Neuronal stem cell (in vitro differentiated cells): ENCODE measurements at regions not wholly inside any gene's neighbourhood (a gene's known extent, or its start where the extent isn't known, plus 50 kb on each side); places are given as distances from the start of the nearest gene placed in this dataset.

ENCODE experiments used
- DNase-seq: peaks from one replicate; pipeline ENCODE4 v3.0.0-alpha.2; 2013; ENCODE audit warnings: low spot score
- H2AFZ ChIP-seq: one replicate; pipeline ENCODE4 v1.6.1; 2013; ENCODE audit warnings: mild to moderate bottlenecking, low read length, inconsistent platforms
- H2AK5ac ChIP-seq: 2 replicates; pipeline ENCODE4 v1.6.1; 2013; ENCODE audit warnings: low read depth, mild to moderate bottlenecking, inconsistent platforms, low read length, moderate library complexity, mixed read lengths
- H2BK120ac ChIP-seq: 2 replicates; pipeline ENCODE4 v1.6.1; 2013; ENCODE audit warnings: low read depth, mild to moderate bottlenecking, inconsistent platforms, low read length, moderate library complexity, mixed read lengths
- H2BK12ac ChIP-seq: one replicate; pipeline ENCODE4 v1.6.1; 2013; ENCODE audit warnings: low read length, inconsistent platforms
- H2BK15ac ChIP-seq: 2 replicates; pipeline ENCODE4 v1.6.1; 2013; ENCODE audit warnings: mild to moderate bottlenecking, low read length, inconsistent platforms, mixed read lengths
- H2BK5ac ChIP-seq: one replicate; pipeline ENCODE4 v1.6.1; 2013; ENCODE audit warnings: inconsistent platforms, mild to moderate bottlenecking, low read length, moderate library complexity
- H3K14ac ChIP-seq: one replicate; pipeline ENCODE4 v1.6.1; 2013; ENCODE audit warnings: low read length, inconsistent platforms
- H3K18ac ChIP-seq: 2 replicates; pipeline ENCODE4 v1.6.1; 2013; ENCODE audit warnings: low read length, inconsistent platforms
- H3K23ac ChIP-seq: 2 replicates; pipeline ENCODE4 v1.6.1; 2013; ENCODE audit warnings: low read depth, mild to moderate bottlenecking, mixed read lengths, low read length, inconsistent platforms; ENCODE audit not compliant: poor library complexity
- H3K27ac ChIP-seq: replicated peaks from 3 replicates; pipeline ENCODE4 v1.5.1; 2013; ENCODE audit warnings: low read length, inconsistent platforms
- H3K27me3 ChIP-seq, 3 experiments: 2 replicates each; pipeline ENCODE4 v1.6.1; 2013; ENCODE audit warnings: low read length in 3 of 3, mild to moderate bottlenecking in 2 of 3, inconsistent platforms in 1 of 3, low read depth in 1 of 3, mixed read lengths in 1 of 3, moderate library complexity in 1 of 3; ENCODE audit not compliant: control insufficient read depth in 3 of 3, insufficient read depth in 3 of 3
- H3K36me3 ChIP-seq, 2 donors: replicated peaks in 1 of 2; 2 replicates each; pipeline ENCODE4 v1.6.1; 2013; ENCODE audit warnings: low read length in 2 of 2; ENCODE audit not compliant: control insufficient read depth in 2 of 2, insufficient read depth in 2 of 2
- H3K4ac ChIP-seq: 2 replicates; pipeline ENCODE4 v1.6.1; 2013; ENCODE audit warnings: inconsistent platforms, mild to moderate bottlenecking, low read length, moderate library complexity
- H3K4me1 ChIP-seq, 2 donors: 1 replicate in 1 of 2; 2 replicates in 1 of 2; pipeline ENCODE4 v1.6.1; 2013; ENCODE audit warnings: low read length in 2 of 2, low read depth in 1 of 2; ENCODE audit not compliant: control insufficient read depth in 2 of 2, insufficient read depth in 1 of 2
- H3K4me2 ChIP-seq: one replicate; pipeline ENCODE4 v1.6.1; 2013; ENCODE audit warnings: mild to moderate bottlenecking, low read length, inconsistent platforms; ENCODE audit not compliant: insufficient read depth, poor library complexity, severe bottlenecking
- H3K4me3 ChIP-seq, 2 donors: 2 replicates each; pipeline ENCODE4 v1.5.1; 2013; ENCODE audit warnings: low read length in 2 of 2, mild to moderate bottlenecking in 2 of 2, inconsistent platforms in 1 of 2, moderate library complexity in 1 of 2
- H3K79me1 ChIP-seq: one replicate; pipeline ENCODE4 v1.6.1; 2013; ENCODE audit warnings: low read depth, mild to moderate bottlenecking, inconsistent platforms, low read length, moderate library complexity
- H3K9ac ChIP-seq: one replicate; pipeline ENCODE4 v1.6.1; 2013; ENCODE audit warnings: mild to moderate bottlenecking, low read depth, low read length, inconsistent platforms; ENCODE audit not compliant: poor library complexity
- H3K9me3 ChIP-seq, 2 donors: replicated peaks in 1 of 2; 2 replicates each; pipeline versions ENCODE3 to v1.6.1; 2013; ENCODE audit warnings: low read length in 2 of 2, mild to moderate bottlenecking in 2 of 2, inconsistent platforms in 1 of 2, low read depth in 1 of 2, mixed read lengths in 1 of 2, moderate library complexity in 1 of 2; ENCODE audit not compliant: control insufficient read depth in 2 of 2, insufficient read depth in 1 of 2
- H4K8ac ChIP-seq: one replicate; pipeline ENCODE4 v1.6.1; 2013; ENCODE audit warnings: low read depth, mild to moderate bottlenecking, inconsistent platforms, low read length, moderate library complexity
- H4K91ac ChIP-seq: one replicate; pipeline ENCODE4 v1.6.1; 2013; ENCODE audit warnings: low read length, low read depth, mild to moderate bottlenecking, inconsistent platforms; ENCODE audit not compliant: poor library complexity
- WGBS, 2 donors: extraction: QIAGEN DNeasy Blood & Tissue Kit; methylation state at CpG; one replicate each; pipeline ENCODE4 v1.1.7; 2013; ENCODE audit warnings: missing lambda C conversion rate in 2 of 2, mixed read lengths in 1 of 2; ENCODE audit not compliant: insufficient read length in 2 of 2, insufficient replicate concordance in 1 of 2; ENCODE audit errors: extremely low coverage in 2 of 2; 5-methylcytosine and 5-hydroxymethylcytosine counted together

DNA sequence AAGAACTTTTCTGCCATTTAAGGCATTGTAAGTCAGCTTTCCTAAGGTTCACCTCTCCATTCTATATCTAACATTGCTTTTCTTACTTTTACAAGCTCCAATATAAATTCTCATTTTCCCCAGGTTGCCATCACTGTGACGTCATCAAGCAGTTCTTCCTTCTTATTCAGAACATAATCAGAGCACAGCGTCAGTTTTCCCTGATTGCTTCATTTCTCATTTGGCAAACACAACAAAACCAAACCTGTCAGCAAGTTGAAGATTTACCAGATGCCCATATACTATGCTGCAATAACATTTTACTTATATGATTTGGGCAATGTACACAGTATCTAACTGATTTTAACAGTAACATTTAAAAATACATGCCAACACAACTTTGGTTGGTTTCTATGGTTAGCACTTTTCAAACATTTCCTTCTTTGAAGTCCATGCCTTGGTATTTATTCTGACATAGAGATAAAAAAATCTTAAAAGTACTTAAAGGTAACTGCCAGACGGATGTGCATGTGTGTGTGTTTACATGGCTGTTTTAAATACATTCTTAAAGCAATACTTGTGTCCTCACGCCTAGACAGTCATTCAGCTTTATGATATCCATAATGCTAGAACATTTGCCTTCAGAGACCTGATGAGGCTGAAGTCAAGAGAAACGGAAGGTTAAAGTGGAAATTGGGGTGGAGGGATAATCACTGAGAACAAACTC is 264.0 kb downstream of the KLF12 start:
- no peak overlapping the region for H3K27ac ChIP-seq
- H3K9me3 ChIP-seq: peaks cover 0 to 3% of the 10 kb centered on the region in 2 donors
- H3K18ac ChIP-seq: no peak overlapping the region
- no peaks in the 10 kb centered on the region for H3K27me3 ChIP-seq
- H3K9ac ChIP-seq: no peak overlapping the region
- H2AFZ ChIP-seq: no peak overlapping the region
- no peak overlapping the region for H2BK120ac ChIP-seq
- no peak overlapping the region for H2BK12ac ChIP-seq
- no CpG with 5 or more reads among the region's 5 CpGs for WGBS, 2 donors
- H3K23ac ChIP-seq: no peak overlapping the region
- no peak overlapping the region for H3K4ac ChIP-seq
- no peak overlapping the region for H2BK15ac ChIP-seq
- no peak for DNase-seq
- no peak overlapping the region for H3K4me2 ChIP-seq
- no peaks in the 10 kb centered on the region for H3K79me1 ChIP-seq
- no peak overlapping the region for H4K8ac ChIP-seq
- H3K4me1 ChIP-seq: peaks cover 0 to 2% of the 10 kb centered on the region in 2 donors
- no peak overlapping the region for H3K14ac ChIP-seq
- H3K36me3 ChIP-seq: no peaks in the 10 kb centered on the region
- no peak overlapping the region for H2AK5ac ChIP-seq
- H2BK5ac ChIP-seq: no peak overlapping the region
- H3K4me3 ChIP-seq: no peak overlapping the region
- no peak overlapping the region for H4K91ac ChIP-seq

DNA sequence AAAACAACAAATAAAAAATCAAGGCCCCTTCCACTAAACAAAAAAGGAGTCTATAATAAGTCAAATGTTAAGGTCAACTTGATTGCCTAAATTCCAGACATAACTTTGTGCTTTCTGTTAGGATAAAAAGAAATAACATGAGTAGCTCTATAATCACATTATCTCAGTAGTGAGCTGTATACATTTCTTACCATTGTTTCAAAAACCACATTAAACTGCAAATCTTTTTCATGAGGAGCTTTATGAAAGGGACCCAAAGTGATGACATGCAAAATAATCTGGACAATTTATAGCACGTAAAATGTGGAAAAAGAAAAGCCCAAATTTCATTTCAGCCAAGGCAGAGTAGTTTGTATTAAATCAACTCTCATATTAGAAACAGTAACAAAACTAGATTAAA is 269.2 kb downstream of the KLF12 start:
- Histone ChIP-seq H3K14ac (no peak overlapping the region), H2BK5ac (no peak overlapping the region), H3K4me3 (no peak overlapping the region), H3K79me1 (no peaks in the 10 kb centered on the region), H3K27me3 (no peaks in the 10 kb centered on the region), H2AFZ (no peak overlapping the region), H3K9ac (no peak overlapping the region), H4K8ac (no peak overlapping the region), H2BK15ac (no peak overlapping the region), H2AK5ac (no peak overlapping the region), H3K9me3 (peaks cover 0 to 3% of the 10 kb centered on the region in 2 donors), H2BK120ac (no peak overlapping the region), H3K4me1 (peaks cover 0 to 2% of the 10 kb centered on the region in 2 donors), H3K18ac (no peak overlapping the region), H3K23ac (no peak overlapping the region), H3K4ac (no peak overlapping the region), H3K36me3 (peaks cover 0 to 1% of the 10 kb centered on the region in 2 donors), H3K27ac (no peak overlapping the region), H2BK12ac (no peak overlapping the region), H3K4me2 (no peak overlapping the region), H4K91ac (no peak overlapping the region)
- DNase-seq: no peak
- no CpG with 5 or more reads among the region's 1 CpG for WGBS, 2 donors

DNA sequence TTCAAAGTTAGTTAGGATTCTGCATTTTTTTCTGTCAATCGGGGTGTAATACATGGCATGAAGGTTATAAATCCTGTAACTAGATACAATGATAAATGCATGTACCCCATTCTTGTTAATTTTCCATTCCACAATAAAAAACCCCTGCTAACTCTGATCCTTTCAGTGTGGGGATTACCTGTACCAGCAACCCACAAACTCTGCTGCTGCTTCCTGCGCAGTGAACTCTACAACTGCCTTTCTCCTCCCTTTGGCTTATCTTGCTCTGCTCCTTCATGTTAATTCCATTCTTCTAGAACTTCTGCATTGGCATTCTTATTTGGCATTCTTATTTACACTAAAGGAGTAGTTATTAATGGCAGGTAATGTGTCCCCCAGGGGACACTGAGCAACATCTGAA is 273.1 kb downstream of the KLF12 start:
- no peak overlapping the region for H2BK5ac ChIP-seq
- no peak overlapping the region for H4K91ac ChIP-seq
- no peak overlapping the region for H3K18ac ChIP-seq
- H3K4me3 ChIP-seq: no peak overlapping the region
- H2BK15ac ChIP-seq: no peak overlapping the region
- no peak overlapping the region for H3K4ac ChIP-seq
- H2AFZ ChIP-seq: no peak overlapping the region
- WGBS, 2 donors: no CpG with 5 or more reads among the region's 2 CpGs
- no peak for DNase-seq
- H3K9ac ChIP-seq: no peak overlapping the region
- H3K36me3 ChIP-seq: peaks cover 0 to 2% of the 10 kb centered on the region in 2 donors
- H2BK12ac ChIP-seq: no peak overlapping the region
- no peak overlapping the region for H4K8ac ChIP-seq
- no peak overlapping the region for H2AK5ac ChIP-seq
- no peak overlapping the region for H3K23ac ChIP-seq
- peaks cover 0 to 2% of the 10 kb centered on the region in 2 donors for H3K4me1 ChIP-seq
- no peaks in the 10 kb centered on the region for H3K27me3 ChIP-seq
- H3K4me2 ChIP-seq: no peak overlapping the region
- no peak overlapping the region for H3K14ac ChIP-seq
- no peaks in the 10 kb centered on the region for H3K79me1 ChIP-seq
- H3K27ac ChIP-seq: no peak overlapping the region
- peaks cover 0 to under 1% of the 10 kb centered on the region in 2 donors for H3K9me3 ChIP-seq
- H2BK120ac ChIP-seq: no peak overlapping the region

DNA sequence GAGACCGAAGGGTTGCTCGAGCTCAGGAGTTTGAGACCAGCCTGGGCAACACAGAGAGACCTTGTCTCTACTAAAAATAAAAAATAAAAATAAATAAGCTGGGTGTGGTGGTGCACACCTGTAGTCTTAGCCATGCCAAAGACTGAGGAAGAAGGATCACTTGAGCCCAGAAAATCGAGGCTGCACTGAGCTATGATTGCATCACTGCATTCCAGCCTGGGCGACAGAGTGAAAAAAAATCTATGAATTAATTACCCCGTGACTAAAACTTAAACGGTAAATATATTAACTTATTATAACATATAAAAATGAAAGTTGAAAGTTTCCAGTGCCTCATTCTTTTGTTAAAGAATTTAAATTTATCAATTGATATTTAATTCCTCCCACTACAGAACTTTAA is 273.7 kb downstream of the KLF12 start:
- H4K91ac ChIP-seq: no peak overlapping the region
- DNase-seq: no peak
- H2BK120ac ChIP-seq: no peak overlapping the region

More for the DNA sequence above, 273.7 kb downstream of the KLF12 start:
- Histone ChIP-seq H3K27ac (no peak overlapping the region), H3K79me1 (no peaks in the 10 kb centered on the region), H3K36me3 (peaks cover 0 to 2% of the 10 kb centered on the region in 2 donors), H3K27me3 (no peaks in the 10 kb centered on the region), H3K4me1 (peaks cover 0 to 2% of the 10 kb centered on the region in 2 donors), H3K4me2 (no peak overlapping the region), H3K4me3 (no peak overlapping the region), H2BK5ac (no peak overlapping the region), H2AFZ (no peak overlapping the region), H3K9me3 (no peaks in the 10 kb centered on the region), H3K23ac (no peak overlapping the region), H3K18ac (no peak overlapping the region), H4K8ac (no peak overlapping the region), H3K14ac (no peak overlapping the region), H3K4ac (no peak overlapping the region), H2AK5ac (no peak overlapping the region), H2BK15ac (no peak overlapping the region), H2BK12ac (no peak overlapping the region), H3K9ac (no peak overlapping the region)
- WGBS, 2 donors: no CpG with 5 or more reads among the region's 6 CpGs
